GM23338 (cell line): ENCODE measurements at regions not wholly inside any gene's neighbourhood (a gene's known extent, or its start where the extent isn't known, plus 50 kb on each side); places are given as distances from the start of the nearest gene placed in this dataset.

Experiments
- CREB1 ChIP-seq: fragments of 250-450 bp; sonication (Bioruptor Pico); IDR thresholded peaks from 2 replicates; pipeline ENCODE4 v1.5.0; 2020; ENCODE audit warnings: low read depth, mild to moderate bottlenecking, moderate library complexity
- EZH2 ChIP-seq: fragments of 200-600 bp; sonication (generic); IDR thresholded peaks from one replicate; pipeline ENCODE4 v1.8.0; 2017; ENCODE audit warnings: antibody characterized with exemption, mild to moderate bottlenecking, low read depth; ENCODE audit not compliant: unreplicated experiment
- EZH2phosphoT487 ChIP-seq: fragments of 200-600 bp; sonication (generic); IDR thresholded peaks from one replicate; pipeline ENCODE4 v1.8.1; 2018; ENCODE audit warnings: antibody characterized with exemption; ENCODE audit not compliant: unreplicated experiment
- JUNB ChIP-seq: IDR thresholded peaks from one replicate; pipeline ENCODE4 v1.6.1; 2016; ENCODE audit warnings: antibody characterized with exemption; ENCODE audit not compliant: unreplicated experiment
- POLR2AphosphoS5 ChIP-seq: IDR thresholded peaks from 2 replicates; pipeline ENCODE4 v1.6.1; 2016; ENCODE audit warnings: antibody characterized with exemption, low read depth
- ZNF114 ChIP-seq: fragments of 250-450 bp; sonication (Bioruptor Pico); IDR thresholded peaks from 2 replicates; pipeline ENCODE4 v1.5.0; 2020; ENCODE audit warnings: mild to moderate bottlenecking, moderate library complexity
- TF ChIP-seq, protein P1 (sequence below), 2 experiments: fragments of 200-600 bp in 1 of 2; sonication (generic) in 1 of 2; conservative IDR thresholded peaks; 2 replicates each; pipeline versions ENCODE4 v1.5.1 to v1.6.1; 2016 to 2017; ENCODE audit warnings: antibody characterized with exemption in 2 of 2, low read depth in 2 of 2, mild to moderate bottlenecking in 2 of 2, moderate library complexity in 1 of 2
- TF ChIP-seq, protein P2 (sequence below): IDR thresholded peaks from one replicate; pipeline ENCODE4 v1.6.1; 2018; ENCODE audit warnings: antibody characterized with exemption; ENCODE audit not compliant: unreplicated experiment
- TF ChIP-seq, protein P3 (sequence below): fragments of 250-450 bp; sonication (Bioruptor Pico); IDR thresholded peaks from 2 replicates; pipeline ENCODE4 v1.5.0; 2020; ENCODE audit warnings: mild to moderate bottlenecking, moderate library complexity

DNA sequence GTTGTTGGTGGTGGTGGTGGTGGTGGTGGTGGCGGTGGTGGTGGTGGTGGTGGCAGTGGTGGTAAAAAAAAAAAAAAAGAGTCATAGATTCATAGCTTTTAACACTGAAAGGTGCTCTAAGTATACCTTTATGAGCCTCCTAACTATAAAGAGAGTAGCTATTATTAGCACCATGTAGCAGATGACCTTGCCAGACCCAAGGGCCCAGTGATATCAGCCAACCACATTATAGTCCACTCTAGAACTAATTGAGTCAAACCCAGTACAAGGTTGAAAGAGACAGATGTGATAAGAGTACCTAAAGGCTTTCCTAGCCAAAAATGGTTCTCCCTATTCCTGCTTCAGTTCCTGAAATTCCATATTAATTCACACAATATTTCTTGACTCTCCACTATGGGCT, 245.3 kb downstream of the HACE1 start:
- TF ChIP-seq, protein P1, sequence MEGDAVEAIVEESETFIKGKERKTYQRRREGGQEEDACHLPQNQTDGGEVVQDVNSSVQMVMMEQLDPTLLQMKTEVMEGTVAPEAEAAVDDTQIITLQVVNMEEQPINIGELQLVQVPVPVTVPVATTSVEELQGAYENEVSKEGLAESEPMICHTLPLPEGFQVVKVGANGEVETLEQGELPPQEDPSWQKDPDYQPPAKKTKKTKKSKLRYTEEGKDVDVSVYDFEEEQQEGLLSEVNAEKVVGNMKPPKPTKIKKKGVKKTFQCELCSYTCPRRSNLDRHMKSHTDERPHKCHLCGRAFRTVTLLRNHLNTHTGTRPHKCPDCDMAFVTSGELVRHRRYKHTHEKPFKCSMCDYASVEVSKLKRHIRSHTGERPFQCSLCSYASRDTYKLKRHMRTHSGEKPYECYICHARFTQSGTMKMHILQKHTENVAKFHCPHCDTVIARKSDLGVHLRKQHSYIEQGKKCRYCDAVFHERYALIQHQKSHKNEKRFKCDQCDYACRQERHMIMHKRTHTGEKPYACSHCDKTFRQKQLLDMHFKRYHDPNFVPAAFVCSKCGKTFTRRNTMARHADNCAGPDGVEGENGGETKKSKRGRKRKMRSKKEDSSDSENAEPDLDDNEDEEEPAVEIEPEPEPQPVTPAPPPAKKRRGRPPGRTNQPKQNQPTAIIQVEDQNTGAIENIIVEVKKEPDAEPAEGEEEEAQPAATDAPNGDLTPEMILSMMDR (conservative IDR thresholded peaks at IDR 0.05; ENCODE audit: low read depth in 2 of 2): no peak
- no peak for TF ChIP-seq EZH2
- TF ChIP-seq, protein P2, sequence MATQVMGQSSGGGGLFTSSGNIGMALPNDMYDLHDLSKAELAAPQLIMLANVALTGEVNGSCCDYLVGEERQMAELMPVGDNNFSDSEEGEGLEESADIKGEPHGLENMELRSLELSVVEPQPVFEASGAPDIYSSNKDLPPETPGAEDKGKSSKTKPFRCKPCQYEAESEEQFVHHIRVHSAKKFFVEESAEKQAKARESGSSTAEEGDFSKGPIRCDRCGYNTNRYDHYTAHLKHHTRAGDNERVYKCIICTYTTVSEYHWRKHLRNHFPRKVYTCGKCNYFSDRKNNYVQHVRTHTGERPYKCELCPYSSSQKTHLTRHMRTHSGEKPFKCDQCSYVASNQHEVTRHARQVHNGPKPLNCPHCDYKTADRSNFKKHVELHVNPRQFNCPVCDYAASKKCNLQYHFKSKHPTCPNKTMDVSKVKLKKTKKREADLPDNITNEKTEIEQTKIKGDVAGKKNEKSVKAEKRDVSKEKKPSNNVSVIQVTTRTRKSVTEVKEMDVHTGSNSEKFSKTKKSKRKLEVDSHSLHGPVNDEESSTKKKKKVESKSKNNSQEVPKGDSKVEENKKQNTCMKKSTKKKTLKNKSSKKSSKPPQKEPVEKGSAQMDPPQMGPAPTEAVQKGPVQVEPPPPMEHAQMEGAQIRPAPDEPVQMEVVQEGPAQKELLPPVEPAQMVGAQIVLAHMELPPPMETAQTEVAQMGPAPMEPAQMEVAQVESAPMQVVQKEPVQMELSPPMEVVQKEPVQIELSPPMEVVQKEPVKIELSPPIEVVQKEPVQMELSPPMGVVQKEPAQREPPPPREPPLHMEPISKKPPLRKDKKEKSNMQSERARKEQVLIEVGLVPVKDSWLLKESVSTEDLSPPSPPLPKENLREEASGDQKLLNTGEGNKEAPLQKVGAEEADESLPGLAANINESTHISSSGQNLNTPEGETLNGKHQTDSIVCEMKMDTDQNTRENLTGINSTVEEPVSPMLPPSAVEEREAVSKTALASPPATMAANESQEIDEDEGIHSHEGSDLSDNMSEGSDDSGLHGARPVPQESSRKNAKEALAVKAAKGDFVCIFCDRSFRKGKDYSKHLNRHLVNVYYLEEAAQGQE: no peak
- TF ChIP-seq EZH2phosphoT487: no peak
- no peak for TF ChIP-seq ZNF114
- TF ChIP-seq, protein P3, sequence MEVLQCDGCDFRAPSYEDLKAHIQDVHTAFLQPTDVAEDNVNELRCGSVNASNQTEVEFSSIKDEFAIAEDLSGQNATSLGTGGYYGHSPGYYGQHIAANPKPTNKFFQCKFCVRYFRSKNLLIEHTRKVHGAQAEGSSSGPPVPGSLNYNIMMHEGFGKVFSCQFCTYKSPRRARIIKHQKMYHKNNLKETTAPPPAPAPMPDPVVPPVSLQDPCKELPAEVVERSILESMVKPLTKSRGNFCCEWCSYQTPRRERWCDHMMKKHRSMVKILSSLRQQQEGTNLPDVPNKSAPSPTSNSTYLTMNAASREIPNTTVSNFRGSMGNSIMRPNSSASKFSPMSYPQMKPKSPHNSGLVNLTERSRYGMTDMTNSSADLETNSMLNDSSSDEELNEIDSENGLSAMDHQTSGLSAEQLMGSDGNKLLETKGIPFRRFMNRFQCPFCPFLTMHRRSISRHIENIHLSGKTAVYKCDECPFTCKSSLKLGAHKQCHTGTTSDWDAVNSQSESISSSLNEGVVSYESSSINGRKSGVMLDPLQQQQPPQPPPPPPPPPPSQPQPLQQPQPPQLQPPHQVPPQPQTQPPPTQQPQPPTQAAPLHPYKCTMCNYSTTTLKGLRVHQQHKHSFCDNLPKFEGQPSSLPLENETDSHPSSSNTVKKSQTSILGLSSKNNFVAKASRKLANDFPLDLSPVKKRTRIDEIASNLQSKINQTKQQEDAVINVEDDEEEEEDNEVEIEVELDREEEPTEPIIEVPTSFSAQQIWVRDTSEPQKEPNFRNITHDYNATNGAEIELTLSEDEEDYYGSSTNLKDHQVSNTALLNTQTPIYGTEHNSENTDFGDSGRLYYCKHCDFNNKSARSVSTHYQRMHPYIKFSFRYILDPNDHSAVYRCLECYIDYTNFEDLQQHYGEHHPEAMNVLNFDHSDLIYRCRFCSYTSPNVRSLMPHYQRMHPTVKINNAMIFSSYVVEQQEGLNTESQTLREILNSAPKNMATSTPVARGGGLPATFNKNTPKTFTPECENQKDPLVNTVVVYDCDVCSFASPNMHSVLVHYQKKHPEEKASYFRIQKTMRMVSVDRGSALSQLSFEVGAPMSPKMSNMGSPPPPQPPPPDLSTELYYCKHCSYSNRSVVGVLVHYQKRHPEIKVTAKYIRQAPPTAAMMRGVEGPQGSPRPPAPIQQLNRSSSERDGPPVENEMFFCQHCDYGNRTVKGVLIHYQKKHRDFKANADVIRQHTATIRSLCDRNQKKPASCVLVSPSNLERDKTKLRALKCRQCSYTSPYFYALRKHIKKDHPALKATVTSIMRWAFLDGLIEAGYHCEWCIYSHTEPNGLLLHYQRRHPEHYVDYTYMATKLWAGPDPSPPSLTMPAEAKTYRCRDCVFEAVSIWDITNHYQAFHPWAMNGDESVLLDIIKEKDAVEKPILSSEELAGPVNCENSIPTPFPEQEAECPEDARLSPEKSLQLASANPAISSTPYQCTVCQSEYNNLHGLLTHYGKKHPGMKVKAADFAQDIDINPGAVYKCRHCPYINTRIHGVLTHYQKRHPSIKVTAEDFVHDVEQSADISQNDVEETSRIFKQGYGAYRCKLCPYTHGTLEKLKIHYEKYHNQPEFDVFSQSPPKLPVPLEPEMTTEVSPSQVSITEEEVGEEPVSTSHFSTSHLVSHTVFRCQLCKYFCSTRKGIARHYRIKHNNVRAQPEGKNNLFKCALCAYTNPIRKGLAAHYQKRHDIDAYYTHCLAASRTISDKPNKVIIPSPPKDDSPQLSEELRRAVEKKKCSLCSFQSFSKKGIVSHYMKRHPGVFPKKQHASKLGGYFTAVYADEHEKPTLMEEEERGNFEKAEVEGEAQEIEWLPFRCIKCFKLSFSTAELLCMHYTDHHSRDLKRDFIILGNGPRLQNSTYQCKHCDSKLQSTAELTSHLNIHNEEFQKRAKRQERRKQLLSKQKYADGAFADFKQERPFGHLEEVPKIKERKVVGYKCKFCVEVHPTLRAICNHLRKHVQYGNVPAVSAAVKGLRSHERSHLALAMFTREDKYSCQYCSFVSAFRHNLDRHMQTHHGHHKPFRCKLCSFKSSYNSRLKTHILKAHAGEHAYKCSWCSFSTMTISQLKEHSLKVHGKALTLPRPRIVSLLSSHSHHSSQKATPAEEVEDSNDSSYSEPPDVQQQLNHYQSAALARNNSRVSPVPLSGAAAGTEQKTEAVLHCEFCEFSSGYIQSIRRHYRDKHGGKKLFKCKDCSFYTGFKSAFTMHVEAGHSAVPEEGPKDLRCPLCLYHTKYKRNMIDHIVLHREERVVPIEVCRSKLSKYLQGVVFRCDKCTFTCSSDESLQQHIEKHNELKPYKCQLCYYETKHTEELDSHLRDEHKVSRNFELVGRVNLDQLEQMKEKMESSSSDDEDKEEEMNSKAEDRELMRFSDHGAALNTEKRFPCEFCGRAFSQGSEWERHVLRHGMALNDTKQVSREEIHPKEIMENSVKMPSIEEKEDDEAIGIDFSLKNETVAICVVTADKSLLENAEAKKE (CRISPR knock-in tag): no peak
- TF ChIP-seq POLR2AphosphoS5: no peak
- TF ChIP-seq CREB1: no peak
- TF ChIP-seq JUNB: no peak
